ENCODE measurements at regions not wholly inside any gene's neighbourhood (a gene's known extent, or its start where the extent isn't known, plus 50 kb on each side); places are given as distances from the start of the nearest gene placed in this dataset.

GRCh38 chr2:100748673-100749072, 71.3 kb upstream of the NPAS2 start:
- TF ChIP-seq CTCF (IDR thresholded peaks at IDR 0.05; ENCODE audit: extremely low read depth in 1 of 2, insufficient read depth in 1 of 2, low read depth in 1 of 2, low read length in 2 of 2), result no peak
- no peak for TF ChIP-seq POLR2AphosphoS5 (IDR thresholded peaks at IDR 0.05; ENCODE audit: insufficient read depth, low read depth, low read length)
- TF ChIP-seq POLR2A (IDR thresholded peaks at IDR 0.05; ENCODE audit: low read depth, low read length), result no peak
- no peak for TF ChIP-seq GATA2 (IDR thresholded peaks at IDR 0.05; ENCODE audit: insufficient read depth, insufficient read length, low read depth, low read length)
- TF ChIP-seq EZH2 (IDR thresholded peaks at IDR 0.05; ENCODE audit: borderline replicate concordance, low read depth, low read length, severe bottlenecking), result no peak
- no peak for TF ChIP-seq JUN (IDR thresholded peaks at IDR 0.05; ENCODE audit: borderline replicate concordance, insufficient read depth, insufficient read length, low read depth)
- TF ChIP-seq MYC (IDR thresholded peaks at IDR 0.05; ENCODE audit: low read depth, low read length), result no peak
